Stimulated activated CD4-positive, alpha-beta T cell treated with anti-CD3 and anti-CD28 coated beads, TNF-alpha, amount 100 ng/mL, for 48 hours (primary cell): ENCODE measurements at regions not wholly inside any gene's neighbourhood (a gene's known extent, or its start where the extent isn't known, plus 50 kb on each side); places are given as distances from the start of the nearest gene placed in this dataset.
A peak's percentile ranks its signal among the peaks of the same experiment; 100 is the strongest.

Experiments used
- DNase-seq, 3 donors: peaks; one replicate each; pipeline ENCODE4 v3.0.0-alpha.2; 2020; ENCODE audit warnings: low read depth in 3 of 3

GRCh38 chr10:76666891-76667290 lies 970.7 kb downstream of the KCNMA1 start:
- DNase-seq = no peak

GRCh38 chr10:76665029-76665428 lies 972.6 kb downstream of the KCNMA1 start:
- DNase-seq = no peak

GRCh38 chr10:76657337-76658012 lies 980.1 kb downstream of the KCNMA1 start:
- no peak for DNase-seq

GRCh38 chr10:76651154-76651553 lies 986.5 kb downstream of the KCNMA1 start:
- DNase-seq = no peak

GRCh38 chr10:76649723-76650127 lies 987.9 kb downstream of the KCNMA1 start:
- no peak for DNase-seq

GRCh38 chr10:76649254-76649653 lies 988.4 kb downstream of the KCNMA1 start:
- DNase-seq = no peak

- no peak for DNase-seq
These were observed 990.3 kb downstream of the KCNMA1 start for GRCh38 chr10:76647301-76647700.

GRCh38 chr10:76645341-76645740 lies 992.3 kb downstream of the KCNMA1 start:
- DNase-seq = no peak

- no peak for DNase-seq
These were observed 993.1 kb downstream of the KCNMA1 start for GRCh38 chr10:76644476-76644875.

- DNase-seq = no peak
These were observed 994.1 kb downstream of the KCNMA1 start for GRCh38 chr10:76643511-76643911.

- DNase-seq = no peak
These were observed 995.2 kb downstream of the KCNMA1 start for GRCh38 chr10:76642358-76642757.

- no peak for DNase-seq
These were observed 996.4 kb downstream of the KCNMA1 start for GRCh38 chr10:76641215-76641614.

- DNase-seq = no peak
These were observed 996.8 kb downstream of the KCNMA1 start for GRCh38 chr10:76640806-76641205.

GRCh38 chr10:76632767-76633051 lies 1004.9 kb downstream of the KCNMA1 start:
- DNase-seq = peak in 1 of 3 donors; percentile 11

GRCh38 chr10:76631884-76632766 lies 1005.5 kb downstream of the KCNMA1 start:
- no peak for DNase-seq

- no peak for DNase-seq
These were observed 1006.5 kb downstream of the KCNMA1 start for GRCh38 chr10:76631036-76631670.

GRCh38 chr10:76628801-76629200 lies 1008.8 kb downstream of the KCNMA1 start:
- no peak for DNase-seq

- no peak for DNase-seq
These were observed 1011.2 kb downstream of the KCNMA1 start for GRCh38 chr10:76626386-76626785.

GRCh38 chr10:76624470-76624869 lies 1013.1 kb downstream of the KCNMA1 start:
- no peak for DNase-seq

- no peak for DNase-seq
These were observed 1015.6 kb downstream of the KCNMA1 start for GRCh38 chr10:76621886-76622620.

- DNase-seq = no peak
These were observed 1019.0 kb downstream of the KCNMA1 start for GRCh38 chr10:76618641-76619040.

GRCh38 chr10:76618171-76618570 lies 1019.4 kb downstream of the KCNMA1 start:
- DNase-seq = no peak
